ENCODE measurements at regions not wholly inside any gene's neighbourhood (a gene's known extent, or its start where the extent isn't known, plus 50 kb on each side); places are given as distances from the start of the nearest gene placed in this dataset.

- Histone ChIP-seq H3K27me3 (ENCODE audit: control insufficient read depth, insufficient read depth, low read length) (no peaks in the 10 kb centered on the region), H3K79me1 (ENCODE audit: low read depth in 1 of 2, low read length in 2 of 2) (no peaks in the 10 kb centered on the region), H2BK20ac (ENCODE audit: low read depth, low read length) (no peak overlapping the region), H2AK5ac (ENCODE audit: low read depth, low read length) (no peak overlapping the region), H3K9me3 (ENCODE audit: control insufficient read depth, insufficient read depth, low read length) (peaks cover 40% of the 10 kb centered on the region), H3K4ac (ENCODE audit: low read depth, low read length) (no peak overlapping the region), H3K18ac (ENCODE audit: low read depth, low read length) (no peak overlapping the region), H2AFZ (replicated peaks; ENCODE audit: low read length, poor library complexity) (no peak overlapping the region), H3K56ac (ENCODE audit: extremely low read depth, insufficient read depth, low read length) (no peak overlapping the region), H3K27ac (ENCODE audit: insufficient read depth, low read length) (no peak overlapping the region), H3K36me3 (ENCODE audit: control insufficient read depth, insufficient read depth, low read length) (no peaks in the 10 kb centered on the region), H4K91ac (ENCODE audit: insufficient read depth, low read depth, low read length) (no peak overlapping the region), H4K20me1 (ENCODE audit: insufficient read depth, low read length) (no peaks in the 10 kb centered on the region), H2BK5ac (ENCODE audit: low read depth, low read length, poor library complexity, severe bottlenecking) (no peak overlapping the region), H3K14ac (replicated peaks; ENCODE audit: low read depth, low read length) (no peak overlapping the region), H2BK15ac (ENCODE audit: low read depth, low read length) (no peak overlapping the region), H2AK9ac (replicated peaks; ENCODE audit: low read depth, low read length, poor library complexity) (no peak overlapping the region), H4K8ac (ENCODE audit: low read depth in 2 of 2, low read length in 2 of 2) (no peak overlapping the region), H3K4me1 (ENCODE audit: control insufficient read depth, insufficient read depth, low read length) (no peaks in the 10 kb centered on the region), H3K9ac (ENCODE audit: low read depth, low read length) (no peak overlapping the region), H3K23ac (ENCODE audit: low read depth, low read length) (no peak overlapping the region), H3K4me3 (ENCODE audit: insufficient read depth, low read depth, low read length) (no peak overlapping the region), H2BK120ac (ENCODE audit: low read depth, low read length) (no peak overlapping the region), H3K9me1 (ENCODE audit: insufficient read depth, low read length) (no peaks in the 10 kb centered on the region), H3K4me2 (ENCODE audit: low read depth, low read length) (no peak overlapping the region), H4K5ac (ENCODE audit: low read depth, low read length) (no peak overlapping the region)
- in situ Hi-C loops (cut with MboI; ENCODE audit: low sequenced_read_pairs): no loop called here
- no CpG with 5 or more reads among the region's 1 CpG for WGBS, 2 experiments (ENCODE audit: extremely low coverage in 2 of 2, insufficient read length in 1 of 2)
- intact Hi-C loops (cut with micrococcal nuclease): no loop called here
- ChIA-PET POLR2A (ENCODE audit: unreplicated experiment) (no interaction called here), CTCF (no interaction called here)
- no TSS peak for BruUV-seq (replicated peaks)
- ATAC-seq (ENCODE audit: low read depth) (no peak), DNase-seq (no peak)
- dilution Hi-C loops (cut with HindIII; ENCODE audit: low sequenced_read_pairs, unreplicated experiment): no loop called here
- TF ChIP-seq BHLHE40 (IDR thresholded peaks at IDR 0.05; ENCODE audit: low read depth, low read length) (no peak), SMC3 (IDR thresholded peaks at IDR 0.05; ENCODE audit: low read depth, low read length) (no peak), ELK1 (IDR thresholded peaks at IDR 0.05; ENCODE audit: borderline replicate concordance, low read depth, low read length) (no peak), POLR2A (IDR thresholded peaks at IDR 0.05; ENCODE audit: low read depth, low read length) (no peak), NFE2L2 (IDR thresholded peaks at IDR 0.05; ENCODE audit: low read depth, low read length) (no peak), USF2 (IDR thresholded peaks at IDR 0.05; ENCODE audit: low read depth, low read length) (no peak), RCOR1 (IDR thresholded peaks at IDR 0.05; ENCODE audit: insufficient replicate concordance, low read length) (no peak), RFX5 (IDR thresholded peaks at IDR 0.05; ENCODE audit: low read depth, low read length) (no peak), FOS (IDR thresholded peaks at IDR 0.05; ENCODE audit: low read depth, low read length) (no peak), MXI1 (IDR thresholded peaks at IDR 0.05; ENCODE audit: borderline replicate concordance, low read depth, low read length) (no peak), MAFK (IDR thresholded peaks at IDR 0.05; ENCODE audit: low read depth, low read length) (no peak)
- TF ChIP-seq, protein P1, sequence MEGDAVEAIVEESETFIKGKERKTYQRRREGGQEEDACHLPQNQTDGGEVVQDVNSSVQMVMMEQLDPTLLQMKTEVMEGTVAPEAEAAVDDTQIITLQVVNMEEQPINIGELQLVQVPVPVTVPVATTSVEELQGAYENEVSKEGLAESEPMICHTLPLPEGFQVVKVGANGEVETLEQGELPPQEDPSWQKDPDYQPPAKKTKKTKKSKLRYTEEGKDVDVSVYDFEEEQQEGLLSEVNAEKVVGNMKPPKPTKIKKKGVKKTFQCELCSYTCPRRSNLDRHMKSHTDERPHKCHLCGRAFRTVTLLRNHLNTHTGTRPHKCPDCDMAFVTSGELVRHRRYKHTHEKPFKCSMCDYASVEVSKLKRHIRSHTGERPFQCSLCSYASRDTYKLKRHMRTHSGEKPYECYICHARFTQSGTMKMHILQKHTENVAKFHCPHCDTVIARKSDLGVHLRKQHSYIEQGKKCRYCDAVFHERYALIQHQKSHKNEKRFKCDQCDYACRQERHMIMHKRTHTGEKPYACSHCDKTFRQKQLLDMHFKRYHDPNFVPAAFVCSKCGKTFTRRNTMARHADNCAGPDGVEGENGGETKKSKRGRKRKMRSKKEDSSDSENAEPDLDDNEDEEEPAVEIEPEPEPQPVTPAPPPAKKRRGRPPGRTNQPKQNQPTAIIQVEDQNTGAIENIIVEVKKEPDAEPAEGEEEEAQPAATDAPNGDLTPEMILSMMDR (conservative IDR thresholded peaks at IDR 0.05; ENCODE audit: low read depth, low read length): no peak
Measured at GRCh38 chr22:47495110-47495509, 732.7 kb downstream of the TBC1D22A start.

Data from IMR-90 (cell line).